ENCODE measurements at regions not wholly inside any gene's neighbourhood (a gene's known extent, or its start where the extent isn't known, plus 50 kb on each side); places are given as distances from the start of the nearest gene placed in this dataset.

DNA sequence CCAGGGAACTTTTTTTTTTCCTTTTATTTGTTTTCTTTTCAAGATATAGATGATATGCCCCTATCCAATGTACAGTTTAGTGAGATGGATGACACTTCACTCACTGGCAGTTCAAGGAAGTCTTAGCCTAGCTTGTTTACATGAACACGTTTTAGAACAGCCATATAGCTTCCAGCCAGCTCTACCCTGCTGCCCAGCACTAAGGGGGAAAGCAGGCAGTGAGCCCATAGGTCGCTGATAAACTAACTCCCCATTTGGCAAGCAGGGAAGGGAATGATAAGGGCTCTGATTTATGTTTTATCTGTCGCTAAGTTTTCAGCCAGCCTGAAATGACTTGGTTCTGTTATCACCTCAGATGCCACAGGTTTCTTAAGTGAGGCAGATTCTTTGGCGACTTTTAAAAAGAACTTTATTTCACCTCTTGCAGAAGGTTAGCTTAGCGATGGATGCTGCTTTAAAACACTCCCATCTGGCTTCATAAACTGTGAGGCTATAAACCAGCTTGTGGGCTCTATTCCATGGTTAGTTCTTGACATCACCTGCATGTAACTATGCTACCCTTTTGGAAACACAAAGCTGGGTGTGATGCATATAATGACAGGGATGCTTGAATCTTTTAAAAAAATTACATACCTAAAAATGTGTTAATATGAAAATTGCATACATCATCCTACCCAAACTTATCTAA is 348.4 kb downstream of the FBXO8 start:
- Histone ChIP-seq H3K79me2 (ENCODE audit: insufficient read depth, low read length) (no peaks in the 10 kb centered on the region), H3K14ac (ENCODE audit: insufficient read depth, low read length) (no peak overlapping the region), H3K18ac (ENCODE audit: insufficient read length, low read depth, low read length) (no peak overlapping the region), H3K23ac (ENCODE audit: insufficient read length, low read depth, low read length) (no peak overlapping the region), H2AK5ac (ENCODE audit: insufficient read length, low read length) (no peak overlapping the region), H3K9ac (ENCODE audit: extremely low read depth, insufficient read length, low read length) (no peak overlapping the region), H3K79me1 (ENCODE audit: insufficient read depth, low read depth, low read length, poor library complexity, severe bottlenecking) (no peaks in the 10 kb centered on the region), H3K27ac (ENCODE audit: insufficient read length, low read depth, low read length) (no peak overlapping the region), H3K23me2 (ENCODE audit: insufficient read length, low read depth, low read length, poor library complexity, severe bottlenecking) (no peaks in the 10 kb centered on the region), H3K56ac (ENCODE audit: insufficient read length, low read depth, low read length) (no peak overlapping the region), H4K20me1 (ENCODE audit: control insufficient read depth, insufficient read depth, insufficient read length) (no peaks in the 10 kb centered on the region), H2BK5ac (ENCODE audit: insufficient read length, low read length) (no peak overlapping the region), H3T11ph (ENCODE audit: low read length) (no peak overlapping the region), H3K4me2 (ENCODE audit: insufficient read depth, insufficient read length, low read length) (no peak overlapping the region), H4K5ac (ENCODE audit: insufficient read length, low read depth, low read length) (no peak overlapping the region), H3K4ac (ENCODE audit: low read depth, low read length) (no peak overlapping the region), H4K8ac (replicated peaks; ENCODE audit: insufficient read length, low read depth, low read length) (no peak overlapping the region), H2BK20ac (ENCODE audit: low read depth, low read length, poor library complexity, severe bottlenecking) (no peak overlapping the region), H2BK15ac (ENCODE audit: low read depth, low read length) (no peak overlapping the region), H2BK120ac (ENCODE audit: low read depth, low read length, poor library complexity, severe bottlenecking) (no peak overlapping the region), H3K27me3 (ENCODE audit: insufficient read depth, low read length) (no peaks in the 10 kb centered on the region), H3K4me1 (ENCODE audit: insufficient read depth, low read length) (peaks cover 4% of the 10 kb centered on the region), H4K91ac (ENCODE audit: insufficient read length, low read depth, low read length) (no peak overlapping the region), H3K9me3 (ENCODE audit: control insufficient read depth, low read depth, low read length) (no peaks in the 10 kb centered on the region), H2AFZ (ENCODE audit: low read length) (no peak overlapping the region), H2BK12ac (ENCODE audit: insufficient read length, low read depth, low read length) (no peak overlapping the region)
- no CpG with 5 or more reads among the region's 5 CpGs for WGBS (ENCODE audit: extremely low coverage, insufficient read length, low lambda C conversion rate)
- H3K9me3 Mint-ChIP-seq, result no peaks in the 10 kb centered on the region
- no peak for TF ChIP-seq CTCF (conservative IDR thresholded peaks at IDR 0.05)
- no peak for DNase-seq
- H3K4me1 Mint-ChIP-seq, result peaks cover 13 to 22% of the 10 kb centered on the region in 2 experiments
- H3K4me3 Mint-ChIP-seq, result no peak overlapping the region
- no peaks in the 10 kb centered on the region for H3K36me3 Mint-ChIP-seq (ENCODE audit: insufficient read depth in 1 of 3, low read depth in 3 of 3)
- H3K27ac Mint-ChIP-seq, result no peak overlapping the region
- H3K27me3 Mint-ChIP-seq (ENCODE audit: low read depth), result no peaks in the 10 kb centered on the region
